ENCODE measurements at regions not wholly inside any gene's neighbourhood (a gene's known extent, or its start where the extent isn't known, plus 50 kb on each side); places are given as distances from the start of the nearest gene placed in this dataset.
"Not testable (repeated sequence)": the region's sequence is repeated elsewhere in the genome, so short reads cannot be mapped to it uniquely, and the experiment has no call there.

DNA sequence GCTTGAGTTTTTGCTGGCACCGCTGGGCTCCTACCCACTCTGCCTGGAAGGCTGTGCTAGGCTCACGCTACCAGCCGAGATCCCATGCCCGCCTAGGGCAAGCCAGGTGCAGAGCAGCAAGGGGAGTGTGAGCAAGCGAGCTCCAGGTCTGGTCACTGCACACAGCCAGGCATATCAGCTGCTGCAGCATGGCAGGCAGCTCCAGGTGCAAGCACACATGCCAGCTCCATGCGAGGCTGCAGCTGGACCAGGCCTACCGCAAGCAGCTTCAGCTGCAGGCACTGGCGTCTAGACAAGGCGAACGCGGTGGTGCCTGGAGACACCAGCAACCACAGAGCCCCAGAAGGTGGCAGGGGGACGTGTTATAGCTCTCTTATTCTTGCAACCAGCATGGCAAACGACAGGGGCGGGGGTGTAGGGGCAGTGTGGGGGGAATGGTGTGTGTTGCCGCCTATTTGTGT, 614.7 kb upstream of the EPHA5 start:
- DNase-seq (ENCODE audit: low read depth) = no peak

DNA sequence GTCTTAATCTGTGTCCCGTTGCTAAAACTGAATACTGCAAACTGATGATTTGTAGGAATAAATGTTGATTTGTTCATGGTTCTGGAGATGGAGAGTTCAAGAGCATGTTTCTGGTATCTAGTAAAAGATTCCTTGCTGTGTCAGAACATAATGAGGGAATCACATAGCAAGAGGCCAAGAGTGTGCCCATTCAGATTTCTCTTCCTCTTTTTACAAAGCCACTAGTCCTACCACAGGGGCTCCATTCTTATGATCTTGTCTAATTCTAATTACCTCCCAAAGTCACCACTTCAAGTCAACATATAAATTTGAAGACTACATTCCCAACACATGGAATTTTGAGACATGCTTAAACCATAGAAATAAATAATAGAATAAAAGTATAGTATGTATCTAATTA, 608.8 kb upstream of the EPHA5 start:
- DNase-seq (ENCODE audit: low read depth) = no peak

DNA sequence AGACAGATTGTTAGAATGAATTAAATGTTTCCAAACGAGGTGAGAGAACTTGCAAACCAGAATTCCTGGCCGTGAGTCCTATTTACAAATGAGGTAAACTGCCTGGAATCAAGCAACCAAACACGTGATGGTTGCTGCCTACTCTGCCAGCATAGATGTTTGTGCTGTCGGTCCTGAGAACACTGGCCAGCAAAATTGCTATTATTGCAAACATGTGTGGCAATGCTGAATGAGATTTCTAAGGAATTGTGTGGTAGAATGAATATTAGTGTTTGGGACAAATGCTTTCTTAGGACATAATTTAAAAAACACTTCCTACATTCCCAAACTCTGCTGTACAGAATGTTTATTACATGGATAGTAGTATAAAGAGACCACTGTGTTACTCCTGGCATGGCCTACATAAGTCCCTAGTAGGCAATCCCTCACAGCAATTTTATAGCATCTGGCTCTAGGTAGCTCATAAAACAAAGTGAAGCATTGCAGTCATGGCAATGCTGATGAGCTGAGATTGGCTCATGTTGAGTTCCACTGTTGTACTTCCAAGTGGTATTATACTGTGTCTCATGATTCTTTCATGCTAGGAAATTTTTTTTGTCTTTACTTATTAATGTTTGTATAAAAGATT, 605.2 kb upstream of the EPHA5 start:
- no peak for DNase-seq (ENCODE audit: low read depth)

DNA sequence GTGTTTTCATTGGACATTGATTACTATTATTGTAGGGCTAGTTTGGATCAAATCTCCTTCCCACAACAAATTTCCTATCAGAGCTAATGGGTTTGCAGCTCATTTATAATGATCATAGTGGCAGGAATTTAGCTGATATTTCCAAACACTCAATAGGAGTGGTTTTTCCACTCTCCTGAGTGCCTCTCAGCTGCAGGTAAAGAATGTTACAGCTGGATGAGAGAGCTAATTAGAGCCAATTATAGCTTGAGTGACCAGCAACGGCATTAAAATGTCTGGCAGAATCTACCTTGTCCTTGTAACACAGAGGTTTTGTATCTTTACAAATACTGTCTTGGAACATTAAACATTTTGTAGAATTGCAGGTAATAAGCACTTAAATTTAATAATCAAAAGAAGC, 602.8 kb upstream of the EPHA5 start:
- no peak for DNase-seq (ENCODE audit: low read depth)

DNA sequence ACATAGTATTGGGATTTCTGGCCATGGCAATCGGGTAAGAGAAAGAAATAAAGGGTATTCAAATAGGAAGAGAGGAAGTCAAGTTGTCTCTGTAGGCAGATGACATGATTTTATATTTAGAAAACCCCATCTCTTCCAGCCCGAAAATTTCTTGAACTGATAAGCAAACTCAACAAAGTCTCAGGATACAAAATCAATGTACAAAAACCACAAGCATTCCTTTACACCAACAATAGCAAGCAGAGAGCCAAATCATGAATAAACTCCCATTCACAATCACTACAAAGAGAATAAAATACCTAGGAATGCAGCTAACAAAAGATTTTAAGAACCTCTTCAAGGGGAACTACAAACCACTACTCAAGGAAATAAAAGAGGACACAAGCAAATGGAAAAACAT, 600.1 kb upstream of the EPHA5 start:
- not testable (repeated sequence) for DNase-seq (ENCODE audit: low read depth)

DNA sequence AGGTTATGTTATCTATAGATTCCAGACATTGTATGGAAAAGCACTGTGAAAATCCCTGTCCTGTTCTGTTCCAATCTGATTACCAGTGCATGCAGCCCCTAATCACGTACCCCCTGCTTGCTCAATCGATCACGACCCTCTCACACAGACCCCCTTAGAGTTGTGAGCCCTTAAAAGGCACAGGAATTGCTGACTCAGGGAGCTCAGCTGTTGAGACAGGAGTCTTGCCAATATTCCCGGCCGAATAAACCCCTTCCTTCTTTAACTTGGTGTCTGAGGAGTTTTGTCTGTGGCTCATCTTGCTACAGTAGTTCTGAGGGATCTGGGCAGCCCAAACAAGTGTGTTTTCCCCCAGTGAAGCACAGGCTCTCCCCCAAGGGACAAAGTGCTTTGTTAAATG, 596.3 kb upstream of the EPHA5 start:
- DNase-seq (ENCODE audit: low read depth) = not testable (repeated sequence)

DNA sequence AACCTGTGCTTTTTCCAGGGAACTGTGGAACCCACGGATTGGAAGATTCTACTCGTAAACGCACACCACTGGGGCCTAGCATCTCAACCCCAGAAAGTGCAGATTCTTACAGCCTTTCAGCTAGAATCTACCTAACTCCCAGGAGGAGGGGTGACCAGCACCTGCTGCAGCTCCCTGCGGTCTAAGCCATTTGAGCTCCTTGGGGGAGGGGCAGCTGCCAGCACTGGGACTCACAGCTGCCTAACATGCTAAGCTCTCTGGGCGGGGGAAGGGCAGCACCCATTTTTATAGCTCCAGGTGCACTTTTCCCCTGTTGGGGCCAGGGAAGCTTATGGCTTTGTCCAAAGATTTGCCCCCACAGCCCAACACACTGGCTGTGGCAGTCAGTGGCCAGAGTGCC, 595.7 kb upstream of the EPHA5 start:
- DNase-seq (ENCODE audit: low read depth) = no peak

DNA sequence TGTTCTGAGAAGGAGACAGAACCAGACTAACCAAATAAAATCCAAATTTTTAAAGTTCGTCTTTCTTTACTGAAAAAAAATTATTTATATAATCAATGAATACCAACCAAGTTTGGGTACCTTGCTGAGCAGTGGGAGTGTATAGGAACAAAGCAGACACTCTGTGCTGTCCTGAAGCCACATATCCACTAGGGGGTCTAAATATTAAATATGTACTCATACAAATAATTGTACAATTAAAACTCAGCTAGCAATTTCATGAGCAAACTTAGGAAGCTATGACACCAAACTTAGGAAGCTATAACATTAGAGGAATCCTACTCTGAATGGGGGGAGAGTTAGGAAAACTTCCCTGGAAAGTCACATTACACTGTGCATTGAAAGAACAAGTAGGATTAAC, 582.0 kb upstream of the EPHA5 start:
- no peak for DNase-seq (ENCODE audit: low read depth)

DNA sequence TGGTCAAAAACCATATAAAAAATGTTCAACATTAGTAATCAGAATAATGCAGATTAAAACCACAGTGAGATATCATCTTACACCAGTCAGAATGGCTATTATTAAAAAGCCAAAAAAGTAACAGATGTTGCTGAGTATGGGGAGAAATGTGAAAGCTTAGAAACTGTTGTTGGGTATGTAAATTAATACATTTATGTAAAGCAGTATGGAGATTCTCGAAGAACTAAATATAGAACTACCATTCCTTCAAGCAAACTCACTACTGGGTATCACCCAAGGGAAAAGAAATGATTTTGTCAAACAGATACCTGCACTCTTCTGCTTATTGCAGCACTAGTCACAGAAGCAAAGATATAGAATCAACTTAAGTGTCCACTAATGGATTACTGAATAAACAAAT, 576.4 kb upstream of the EPHA5 start:
- no peak for DNase-seq (ENCODE audit: low read depth)

DNA sequence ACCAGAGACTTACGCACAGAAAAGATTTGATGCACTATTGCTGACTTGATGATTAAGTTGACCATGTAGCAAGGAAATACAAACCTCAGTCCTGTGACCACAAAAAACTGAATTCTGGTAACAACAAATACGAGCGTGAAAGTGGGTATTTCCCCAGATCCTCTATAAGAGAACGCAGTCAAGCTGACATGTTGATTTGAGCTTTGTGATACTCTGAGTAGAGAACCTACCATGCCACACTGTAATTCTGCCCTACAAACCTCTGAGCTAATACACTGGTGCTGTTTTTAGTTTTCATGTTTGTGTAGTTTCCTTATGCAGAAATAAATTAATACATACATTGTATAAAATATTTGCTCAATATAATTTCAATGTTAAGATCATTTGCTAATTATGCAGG, 565.6 kb upstream of the EPHA5 start:
- DNase-seq (ENCODE audit: low read depth) = no peak

DNA sequence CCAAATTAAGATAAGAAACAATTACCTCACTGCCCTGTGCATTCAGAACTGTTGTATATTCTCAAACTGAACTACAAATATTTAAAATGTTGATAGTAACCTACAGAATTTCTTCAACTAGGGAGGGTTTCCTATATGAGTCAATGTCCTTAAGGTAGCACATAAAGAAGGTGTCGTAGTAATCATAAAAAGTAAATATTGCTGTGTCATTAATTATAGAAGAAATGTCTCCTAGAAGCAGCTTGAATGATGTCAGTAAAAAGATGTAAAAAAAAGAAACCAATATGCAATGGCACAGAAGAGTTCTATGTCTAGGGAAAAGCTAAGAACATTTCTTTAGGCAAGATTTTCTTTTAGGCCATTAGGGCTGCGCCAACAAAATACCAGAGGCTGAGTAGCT, 559.6 kb upstream of the EPHA5 start:
- DNase-seq (ENCODE audit: low read depth) = no peak

DNA sequence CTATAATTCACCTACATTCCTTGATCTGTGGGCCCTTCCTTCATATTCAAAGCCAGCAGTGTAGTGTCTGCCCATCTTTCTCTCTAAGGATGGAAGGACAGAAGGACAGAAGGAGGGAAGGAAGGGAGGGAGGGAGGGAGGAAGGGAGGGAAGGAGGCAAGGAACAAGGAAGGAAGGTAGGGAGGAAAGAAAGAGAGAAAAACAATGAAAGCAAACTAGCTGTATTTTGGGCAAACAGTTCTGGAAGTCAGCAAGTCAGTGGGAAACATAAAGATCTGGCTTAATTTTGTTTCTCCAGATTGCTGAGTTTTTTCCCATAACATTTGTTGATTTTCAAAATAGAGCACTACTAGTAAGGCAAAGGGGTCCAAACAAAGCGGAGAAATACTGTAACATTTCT, 555.2 kb upstream of the EPHA5 start:
- DNase-seq (ENCODE audit: low read depth) = no peak

DNA sequence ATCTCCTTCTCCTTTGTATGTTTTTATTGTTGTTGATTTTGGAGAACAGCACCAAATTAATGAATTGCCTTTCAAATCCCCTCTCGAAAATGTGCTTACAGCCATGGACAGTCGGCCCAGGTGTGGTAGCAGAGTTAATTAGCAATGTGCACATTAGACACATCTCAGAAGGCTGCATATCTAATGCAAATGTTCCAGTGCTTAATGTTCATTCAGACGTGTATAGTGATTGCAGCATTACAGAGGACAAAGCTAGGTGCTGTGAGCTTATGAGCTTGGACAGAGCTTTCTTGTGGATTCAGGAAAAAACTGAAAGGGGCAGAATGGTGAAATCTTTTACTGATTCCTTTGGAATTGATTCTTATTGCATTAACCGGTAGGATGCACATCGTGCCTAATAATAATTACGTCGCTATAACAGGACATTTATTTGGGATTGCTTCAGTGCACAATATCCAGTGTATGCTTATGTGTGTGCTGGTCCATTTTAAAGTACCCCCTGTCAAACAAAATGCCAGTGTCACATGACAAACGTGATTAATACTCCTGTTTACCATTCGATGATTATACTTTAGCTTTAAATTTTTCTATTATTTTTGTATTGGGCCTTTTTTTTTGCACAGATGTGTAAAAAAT, 552.9 kb upstream of the EPHA5 start:
- DNase-seq (ENCODE audit: low read depth) = no peak

DNA sequence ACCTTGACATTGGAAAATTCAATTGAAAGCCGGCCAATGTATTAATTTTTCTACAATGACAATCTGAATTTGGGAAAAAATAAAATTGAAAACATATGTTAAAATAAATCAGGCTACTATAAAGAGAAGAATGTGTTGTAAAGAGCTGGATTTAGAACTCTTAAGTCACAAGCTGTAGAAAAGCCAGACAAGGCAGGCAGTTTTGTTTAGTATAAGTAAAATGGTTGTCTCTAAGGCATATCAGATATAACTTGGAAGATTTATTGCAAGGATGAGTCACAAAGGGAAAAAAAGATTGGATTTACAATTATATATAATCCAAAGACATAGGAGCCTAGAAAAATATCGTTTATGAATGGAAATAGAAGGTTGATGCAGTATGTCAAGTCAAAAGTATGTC, 549.1 kb upstream of the EPHA5 start:
- DNase-seq (ENCODE audit: low read depth) = no peak

DNA sequence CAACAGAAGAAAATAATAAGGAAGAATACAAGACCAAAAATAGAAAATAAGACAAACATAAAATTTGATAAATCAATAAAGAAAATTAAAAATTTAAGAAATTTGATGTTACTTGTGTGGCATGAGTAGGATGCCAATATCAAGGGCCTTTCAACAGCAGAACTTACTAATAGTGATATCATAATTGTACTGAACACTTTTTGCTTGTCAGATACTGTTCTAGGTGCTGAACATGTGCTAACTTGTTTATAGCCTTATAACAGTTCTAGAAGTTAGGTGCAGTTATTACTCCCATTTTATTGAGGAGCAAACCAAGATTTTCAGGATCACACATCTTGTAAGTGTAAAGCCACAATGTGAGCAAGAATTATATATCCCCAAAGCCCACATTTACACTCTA, 546.0 kb upstream of the EPHA5 start:
- DNase-seq (ENCODE audit: low read depth) = no peak

DNA sequence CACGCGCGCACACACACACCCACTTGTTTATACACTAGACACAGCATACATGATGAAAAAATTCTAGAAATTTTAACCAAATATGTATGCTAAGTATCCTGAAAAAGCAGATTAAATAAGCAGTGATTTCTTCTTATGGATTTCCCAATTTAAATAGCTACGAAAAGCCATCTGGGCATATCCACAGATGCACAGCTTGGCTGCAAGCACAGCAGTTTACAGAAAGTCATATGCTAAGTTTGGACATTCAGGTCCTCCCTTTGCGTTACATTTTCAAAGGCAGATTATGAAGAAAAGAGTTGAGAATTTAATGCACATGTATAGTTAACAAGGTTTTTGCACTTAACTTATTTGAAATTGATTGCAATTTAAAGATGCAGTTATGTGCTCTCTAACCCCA, 542.2 kb upstream of the EPHA5 start:
- no peak for DNase-seq (ENCODE audit: low read depth)

DNA sequence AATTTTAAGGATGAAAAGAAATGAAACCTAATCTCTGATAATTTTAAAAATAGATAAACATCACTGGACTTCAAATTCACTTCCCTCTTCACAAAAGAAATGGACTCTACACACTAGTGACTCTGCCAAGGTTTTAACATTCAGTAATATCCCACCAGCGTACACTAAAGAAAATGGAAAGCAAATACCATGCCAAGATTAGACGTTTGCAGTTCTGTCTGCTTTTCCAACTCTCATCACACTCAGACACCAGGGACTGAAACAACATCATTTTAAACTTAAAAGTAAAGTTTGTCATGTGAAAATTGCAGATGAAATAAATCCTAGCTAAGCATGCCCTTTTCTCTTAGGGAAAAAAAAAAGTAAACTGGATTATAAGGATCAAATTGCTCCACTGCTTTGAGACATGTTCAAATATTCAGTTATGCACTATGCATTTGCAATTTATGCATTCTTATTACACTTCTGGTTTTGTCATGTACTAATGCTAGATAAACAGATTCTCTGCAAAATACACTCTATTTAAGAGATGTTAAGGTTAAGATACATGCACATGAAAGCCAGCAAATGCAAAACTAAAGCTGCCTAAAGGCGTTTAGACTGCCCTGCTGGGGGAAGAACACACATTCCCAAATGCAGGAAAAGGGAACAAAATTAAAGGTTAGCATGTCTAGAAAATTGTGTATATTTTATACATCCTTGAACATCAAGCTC, 534.4 kb upstream of the EPHA5 start:
- no peak for DNase-seq (ENCODE audit: low read depth)

DNA sequence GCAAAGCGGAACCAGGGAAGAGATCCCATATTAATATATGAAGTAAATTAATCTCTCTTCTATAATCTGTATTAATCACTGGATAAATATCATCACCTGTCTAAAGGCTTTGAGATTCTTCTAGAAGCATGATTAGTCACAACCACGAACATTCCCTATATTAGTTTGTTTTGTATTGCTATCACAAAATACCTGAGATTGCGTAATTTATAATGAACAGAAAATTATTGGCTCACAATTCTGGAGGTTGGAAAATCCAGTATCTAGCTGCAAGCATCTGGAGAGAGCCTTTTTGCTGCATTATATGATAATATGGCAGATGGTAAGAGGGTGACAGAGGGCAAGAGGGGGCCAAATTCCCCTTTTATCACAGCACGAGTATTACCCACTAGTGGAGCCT, 532.6 kb upstream of the EPHA5 start:
- no peak for DNase-seq (ENCODE audit: low read depth)

DNA sequence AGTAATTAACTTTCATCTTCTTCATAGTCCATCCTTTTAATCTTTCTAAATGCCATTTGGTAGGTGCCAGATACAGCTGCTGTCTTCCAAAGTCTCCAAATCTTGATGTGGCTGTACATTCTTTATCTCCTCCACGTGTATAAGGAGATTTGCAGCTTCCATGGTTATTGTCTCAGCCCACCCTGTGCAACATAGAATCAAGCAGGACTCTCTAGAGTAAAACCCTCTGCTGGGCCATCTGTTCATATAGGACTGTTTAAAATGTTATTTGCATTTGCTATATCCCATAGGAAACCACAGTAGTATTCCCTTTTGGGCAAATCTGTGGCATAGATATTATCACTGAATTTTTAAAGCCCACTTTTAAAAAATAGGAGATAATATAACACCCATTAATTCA, 527.2 kb upstream of the EPHA5 start:
- DNase-seq (ENCODE audit: low read depth) = no peak

DNA sequence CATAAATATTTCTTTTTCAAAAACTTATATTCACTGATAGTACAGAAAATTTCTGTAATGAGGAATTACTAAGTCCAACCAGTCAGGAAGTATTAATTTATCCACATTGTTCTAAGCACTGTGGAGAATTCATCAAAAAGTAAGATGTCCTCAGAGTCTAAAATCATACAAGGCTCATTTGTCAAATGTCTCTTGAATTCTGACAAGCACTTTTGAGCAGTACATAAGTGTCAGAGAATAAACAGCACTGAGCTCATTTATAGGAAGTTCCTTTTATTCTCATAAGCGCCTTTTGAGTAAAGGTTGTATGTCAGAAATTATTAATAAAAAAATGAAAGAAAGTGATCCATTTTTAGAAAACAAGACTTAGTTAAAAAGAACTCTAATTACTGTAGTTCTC, 523.2 kb upstream of the EPHA5 start:
- no peak for DNase-seq (ENCODE audit: low read depth)

DNA sequence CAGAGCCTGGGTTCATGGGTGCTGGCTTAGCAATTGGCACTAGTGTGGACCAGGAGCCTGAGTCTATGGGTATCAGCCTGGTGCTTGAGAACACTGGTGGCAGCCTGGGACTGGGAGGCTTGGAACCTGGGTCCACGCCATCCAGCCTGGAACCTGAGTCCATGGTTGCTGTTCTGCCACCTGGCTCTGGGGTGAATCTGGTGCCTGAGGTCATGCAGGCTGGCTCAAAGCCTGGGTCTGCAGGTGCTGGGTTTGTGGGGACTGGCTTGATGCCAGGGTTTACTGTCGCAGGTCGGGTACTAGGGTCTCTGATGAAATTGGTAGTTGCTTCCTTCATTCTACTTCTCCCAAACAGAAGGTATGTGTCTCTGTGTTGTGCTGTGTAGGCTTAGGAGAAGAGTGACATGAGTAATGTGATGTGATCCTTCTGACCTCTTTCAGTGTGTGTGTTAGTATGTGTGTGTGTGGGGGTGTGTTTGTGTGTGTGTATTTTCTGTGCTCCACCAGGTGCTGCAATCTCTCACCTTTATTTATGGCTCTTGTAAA, 517.0 kb upstream of the EPHA5 start:
- no peak for DNase-seq (ENCODE audit: low read depth)

DNA sequence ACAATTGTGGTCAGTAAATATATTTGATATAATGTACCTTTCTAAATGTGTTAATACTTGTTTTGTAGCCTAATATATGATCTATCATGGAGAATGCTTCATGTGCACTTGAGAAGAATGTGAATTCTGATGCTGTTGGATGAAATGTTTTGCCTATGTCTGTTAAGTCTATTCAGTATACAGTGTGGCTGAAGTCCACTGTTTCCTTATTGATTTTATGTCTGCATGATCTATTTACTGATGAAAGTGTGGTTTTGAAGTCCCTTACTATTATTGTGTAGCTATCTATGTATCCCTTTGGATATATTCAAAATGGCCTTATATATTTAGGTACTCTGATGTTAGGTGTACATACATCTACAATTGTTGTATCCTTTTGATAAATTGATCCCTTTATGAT, 515.8 kb upstream of the EPHA5 start:
- DNase-seq (ENCODE audit: low read depth) = no peak

DNA sequence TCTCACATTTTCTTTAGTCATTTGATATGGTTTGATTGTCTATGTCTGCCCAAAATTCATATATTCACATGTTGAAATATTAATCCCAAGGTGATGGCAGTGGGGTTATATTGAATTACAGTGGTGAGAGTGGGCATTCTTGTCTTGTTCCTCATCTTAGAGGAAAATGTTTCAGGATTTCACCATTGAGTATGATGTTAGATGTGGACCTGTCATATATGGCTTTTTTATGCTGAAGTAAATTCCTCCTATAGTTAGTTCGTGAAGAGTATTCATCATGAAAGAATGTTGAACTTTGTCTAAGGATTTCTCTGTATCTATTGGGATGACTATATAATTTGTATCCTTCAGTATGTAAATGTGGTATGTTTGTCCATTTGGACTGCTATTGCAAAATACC, 512.3 kb upstream of the EPHA5 start:
- DNase-seq (ENCODE audit: low read depth) = no peak
